ENCODE measurements at regions not wholly inside any gene's neighbourhood (a gene's known extent, or its start where the extent isn't known, plus 50 kb on each side); places are given as distances from the start of the nearest gene placed in this dataset.

- no peak for TF ChIP-seq EZH2 (optimal IDR thresholded peaks at IDR 0.05; ENCODE audit: low read depth, low read length)
- TF ChIP-seq, protein P1, sequence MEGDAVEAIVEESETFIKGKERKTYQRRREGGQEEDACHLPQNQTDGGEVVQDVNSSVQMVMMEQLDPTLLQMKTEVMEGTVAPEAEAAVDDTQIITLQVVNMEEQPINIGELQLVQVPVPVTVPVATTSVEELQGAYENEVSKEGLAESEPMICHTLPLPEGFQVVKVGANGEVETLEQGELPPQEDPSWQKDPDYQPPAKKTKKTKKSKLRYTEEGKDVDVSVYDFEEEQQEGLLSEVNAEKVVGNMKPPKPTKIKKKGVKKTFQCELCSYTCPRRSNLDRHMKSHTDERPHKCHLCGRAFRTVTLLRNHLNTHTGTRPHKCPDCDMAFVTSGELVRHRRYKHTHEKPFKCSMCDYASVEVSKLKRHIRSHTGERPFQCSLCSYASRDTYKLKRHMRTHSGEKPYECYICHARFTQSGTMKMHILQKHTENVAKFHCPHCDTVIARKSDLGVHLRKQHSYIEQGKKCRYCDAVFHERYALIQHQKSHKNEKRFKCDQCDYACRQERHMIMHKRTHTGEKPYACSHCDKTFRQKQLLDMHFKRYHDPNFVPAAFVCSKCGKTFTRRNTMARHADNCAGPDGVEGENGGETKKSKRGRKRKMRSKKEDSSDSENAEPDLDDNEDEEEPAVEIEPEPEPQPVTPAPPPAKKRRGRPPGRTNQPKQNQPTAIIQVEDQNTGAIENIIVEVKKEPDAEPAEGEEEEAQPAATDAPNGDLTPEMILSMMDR (IDR thresholded peaks at IDR 0.05; ENCODE audit: low read length) = no peak
These were observed 70.6 kb upstream of the LINC00305 start for GRCh38 chr18:64219517-64219916.

Data from MM.1S (cell line).